Aorta (tissue), 5 donors: ENCODE measurements at regions not wholly inside any gene's neighbourhood (a gene's known extent, or its start where the extent isn't known, plus 50 kb on each side); places are given as distances from the start of the nearest gene placed in this dataset.

Experiments
- ATAC-seq: fragments of 200-7000 bp; cut with Tn5 transposase; one replicate; pipeline ENCODE4 v1.9.1; 2022; ENCODE audit warnings: moderate library complexity; ENCODE audit not compliant: low FRiP score
- DNase-seq, 2 donors: peaks; one replicate each; pipeline ENCODE4 v3.0.0-alpha.2; 2020
- H3K27ac ChIP-seq, 2 donors: one replicate each; pipeline ENCODE4 v1.5.1; 2013; ENCODE audit warnings: low read length in 2 of 2, mild to moderate bottlenecking in 2 of 2, moderate library complexity in 2 of 2, control low read depth in 1 of 2, inconsistent platforms in 1 of 2, low read depth in 1 of 2
- H3K27me3 ChIP-seq, 2 donors: one replicate each; pipeline ENCODE4 v1.6.1; 2013; ENCODE audit warnings: control low read depth in 1 of 2, low read length in 1 of 2, mild to moderate bottlenecking in 1 of 2, moderate library complexity in 1 of 2; ENCODE audit not compliant: insufficient read depth in 2 of 2, control insufficient read depth in 1 of 2
- H3K36me3 ChIP-seq, 2 donors: one replicate each; pipeline ENCODE4 v1.6.1; 2013; ENCODE audit warnings: control low read depth in 1 of 2, low read length in 1 of 2, mild to moderate bottlenecking in 1 of 2; ENCODE audit not compliant: insufficient read depth in 2 of 2, control insufficient read depth in 1 of 2
- H3K4me1 ChIP-seq, 2 donors: one replicate each; pipeline ENCODE4 v1.6.1; 2013; ENCODE audit warnings: low read length in 2 of 2, control low read depth in 1 of 2, mild to moderate bottlenecking in 1 of 2, moderate library complexity in 1 of 2; ENCODE audit not compliant: insufficient read depth in 2 of 2, control insufficient read depth in 1 of 2
- H3K4me3 ChIP-seq, 2 donors: one replicate each; pipeline ENCODE4 v1.5.1; 2013; ENCODE audit warnings: low read length in 2 of 2, control low read depth in 1 of 2, mild to moderate bottlenecking in 1 of 2
- H3K9me3 ChIP-seq: one replicate; pipeline ENCODE4 v1.6.1; 2013; ENCODE audit warnings: mild to moderate bottlenecking, low read length; ENCODE audit not compliant: control insufficient read depth
- WGBS, 2 donors: extraction: QIAGEN DNeasy Blood & Tissue Kit; methylation state at CpG; one replicate each; pipeline ENCODE4 v1.1.7; 2013; 5-methylcytosine and 5-hydroxymethylcytosine counted together
- intact Hi-C, 2 donors: fragments of 100-400 bp; cut with DNase I; formaldehyde crosslinking; loops; one replicate each; pipeline versions ENCODE4 v1.14.2 to v1.15.0; 2022
- donor health status: healthy with polysubstance abuse.
- donor health status: Bipolar disorder and iron deficiency.
- donor health status: DM: no; HTN: no; CAD: no.
- donor health status: DM: no; HTN: no; CAD: no.
- donor health status: DM: yes; HTN: yes; CAD: no.

DNA sequence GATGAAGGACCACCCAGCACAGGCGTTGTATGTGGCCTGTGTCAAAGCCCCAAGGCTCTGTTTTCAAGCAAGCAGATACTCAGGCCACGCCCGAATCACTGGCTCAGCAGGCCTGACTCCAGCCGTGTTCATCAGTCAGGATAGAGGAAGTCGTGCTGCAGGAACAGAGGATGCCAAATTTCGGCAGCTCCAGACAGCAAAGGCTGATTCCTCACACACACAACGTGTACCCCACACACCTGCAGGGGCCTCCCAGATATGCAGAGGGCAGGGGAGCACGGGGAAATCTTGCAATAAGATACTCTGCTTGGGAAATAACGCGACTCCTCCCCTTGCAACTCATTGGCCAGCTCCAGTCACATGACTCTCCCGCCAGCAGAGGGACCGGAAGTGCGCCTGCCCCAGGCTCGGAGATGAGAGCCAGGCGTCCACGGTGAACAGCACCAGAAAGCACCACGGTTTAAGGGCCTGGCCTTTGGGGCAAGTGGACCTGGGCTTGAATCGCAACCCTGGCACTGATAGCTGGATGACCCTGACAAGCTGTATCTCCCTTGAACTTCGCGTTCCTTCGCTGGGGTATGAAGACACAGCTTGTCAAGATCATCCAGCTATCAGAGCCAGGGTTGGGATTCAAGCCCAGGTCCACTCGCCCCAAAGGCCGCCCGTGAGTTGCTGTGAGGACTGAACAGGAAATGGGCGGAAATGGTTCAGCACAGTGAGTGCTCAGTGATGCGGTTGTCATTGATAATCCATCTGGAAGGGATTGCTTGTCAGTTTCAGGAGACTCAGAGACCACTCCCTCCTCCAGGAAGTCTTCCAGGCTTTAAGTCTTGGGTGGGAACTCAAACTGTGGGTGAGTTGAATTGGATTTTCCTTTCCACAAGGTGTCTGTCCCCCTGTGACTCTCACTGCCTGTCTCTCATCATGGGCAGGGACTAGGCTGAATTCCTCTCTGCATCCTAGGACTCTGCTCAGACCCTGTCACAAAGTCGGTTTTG, 88.5 kb downstream of the MYEOV start:
- Histone ChIP-seq H3K4me3 (no peak overlapping the region), H3K36me3 (no peaks in the 10 kb centered on the region), H3K4me1 (no peaks in the 10 kb centered on the region), H3K27ac (no peak overlapping the region), H3K27me3 (no peaks in the 10 kb centered on the region), H3K9me3 (no peaks in the 10 kb centered on the region)
- ATAC-seq = no peak
- intact Hi-C loops = no loop called here
- DNase-seq = peak; percentile 71 to 72
- WGBS, 2 donors = 86 to 88% methylated on average over 27 of the region's 27 CpGs

DNA sequence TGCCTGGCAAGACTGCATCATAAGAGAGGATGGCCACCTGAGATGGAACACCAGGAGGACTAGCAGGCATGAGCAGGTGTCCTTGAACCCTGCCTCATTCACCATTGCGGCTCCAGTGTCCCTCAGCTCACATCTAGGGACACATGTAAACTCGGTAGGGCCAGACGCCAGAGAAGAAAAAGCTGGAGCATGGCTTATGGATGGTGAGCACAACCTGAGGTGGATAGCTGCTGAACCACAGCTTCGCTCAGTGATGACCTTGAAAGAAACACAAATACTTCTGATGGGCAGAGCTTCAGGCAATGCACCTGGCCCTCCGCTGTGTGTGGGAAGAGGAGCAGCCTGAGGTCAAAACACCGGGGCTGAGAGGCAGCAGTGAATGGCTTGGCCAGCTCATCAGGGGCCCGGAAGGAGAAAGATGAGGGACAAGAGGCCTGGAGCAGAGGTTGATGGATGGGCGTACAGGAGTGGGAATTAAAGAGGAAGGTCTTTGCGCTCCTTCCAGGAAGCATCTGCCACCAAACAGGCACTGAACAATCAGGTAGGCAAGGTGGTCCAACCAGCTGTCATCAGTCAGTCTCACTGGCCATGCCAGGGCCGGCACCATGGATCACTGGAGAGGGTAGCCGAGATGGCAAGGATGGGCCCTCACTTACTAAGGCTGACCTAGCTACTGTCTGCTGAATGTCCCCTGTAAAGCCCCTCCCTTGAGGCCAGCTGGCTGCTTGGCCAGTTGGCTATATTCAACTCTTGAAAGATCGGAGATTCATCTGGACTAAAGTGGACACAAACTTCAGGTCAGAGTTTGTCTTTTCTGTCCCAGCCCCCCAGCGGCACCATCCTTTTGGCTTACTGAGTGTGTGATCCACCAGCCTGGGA, 89.7 kb downstream of the MYEOV start:
- Histone ChIP-seq H3K4me1 (no peaks in the 10 kb centered on the region), H3K27me3 (no peaks in the 10 kb centered on the region), H3K4me3 (no peak overlapping the region), H3K9me3 (no peaks in the 10 kb centered on the region), H3K36me3 (no peaks in the 10 kb centered on the region), H3K27ac (no peak overlapping the region)
- WGBS, 2 donors = 96 to 98% methylated on average over 13 of the region's 13 CpGs
- ATAC-seq (no peak), DNase-seq (no peak)
- intact Hi-C loops = no loop called here

DNA sequence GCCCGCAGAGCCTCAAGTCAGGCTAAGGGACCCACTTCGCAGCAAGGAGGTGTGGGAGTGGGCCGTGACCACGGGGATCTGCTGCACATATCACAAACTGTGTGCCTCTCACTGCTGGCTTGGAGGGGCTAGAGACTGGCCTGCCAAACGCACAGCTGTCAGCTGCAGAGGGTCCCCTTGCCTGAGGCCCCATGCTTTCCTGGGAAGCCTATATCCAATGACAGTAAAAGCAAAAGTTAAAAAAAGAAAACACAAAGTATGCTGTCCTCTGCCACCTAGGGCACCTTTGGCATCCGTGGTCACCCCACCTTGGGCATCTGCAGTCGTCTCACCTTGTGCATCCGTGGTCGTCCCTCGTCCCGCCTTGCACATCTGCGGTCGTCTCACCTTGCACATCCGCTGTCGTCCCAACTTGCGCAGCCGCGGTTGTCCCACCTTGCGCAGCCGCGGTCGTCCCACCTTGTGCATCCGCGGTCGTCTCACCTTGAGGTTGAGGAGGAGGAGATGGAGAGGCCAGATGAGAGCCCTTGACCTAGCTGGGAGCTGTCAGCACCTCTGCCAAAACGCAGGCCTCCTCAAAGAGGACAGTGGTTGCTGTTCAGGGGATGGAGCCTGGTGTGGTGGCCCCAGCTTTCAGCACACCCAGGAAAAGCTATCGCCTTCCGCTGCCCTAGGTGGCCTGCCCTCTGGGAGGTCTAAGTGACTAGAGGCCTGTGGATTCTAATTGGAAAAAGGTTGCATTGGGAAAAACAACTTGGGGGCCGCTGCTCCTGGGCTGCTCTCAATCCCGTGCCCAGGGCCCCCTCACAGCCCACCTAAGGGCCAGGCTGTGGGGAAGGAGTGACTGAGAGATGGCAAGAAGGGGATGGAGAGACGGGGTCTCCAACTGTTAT, 90.5 kb downstream of the MYEOV start:
- ATAC-seq (no peak), DNase-seq (peak in 1 of 2 donors; percentile 75)
- Histone ChIP-seq H3K36me3 (no peaks in the 10 kb centered on the region), H3K9me3 (peaks cover 2% of the 10 kb centered on the region), H3K4me1 (no peaks in the 10 kb centered on the region), H3K27ac (no peak overlapping the region), H3K4me3 (no peak overlapping the region), H3K27me3 (no peaks in the 10 kb centered on the region)
- intact Hi-C loops = no loop called here
- 91 to 92% methylated on average over 31 of the region's 31 CpGs for WGBS, 2 donors

DNA sequence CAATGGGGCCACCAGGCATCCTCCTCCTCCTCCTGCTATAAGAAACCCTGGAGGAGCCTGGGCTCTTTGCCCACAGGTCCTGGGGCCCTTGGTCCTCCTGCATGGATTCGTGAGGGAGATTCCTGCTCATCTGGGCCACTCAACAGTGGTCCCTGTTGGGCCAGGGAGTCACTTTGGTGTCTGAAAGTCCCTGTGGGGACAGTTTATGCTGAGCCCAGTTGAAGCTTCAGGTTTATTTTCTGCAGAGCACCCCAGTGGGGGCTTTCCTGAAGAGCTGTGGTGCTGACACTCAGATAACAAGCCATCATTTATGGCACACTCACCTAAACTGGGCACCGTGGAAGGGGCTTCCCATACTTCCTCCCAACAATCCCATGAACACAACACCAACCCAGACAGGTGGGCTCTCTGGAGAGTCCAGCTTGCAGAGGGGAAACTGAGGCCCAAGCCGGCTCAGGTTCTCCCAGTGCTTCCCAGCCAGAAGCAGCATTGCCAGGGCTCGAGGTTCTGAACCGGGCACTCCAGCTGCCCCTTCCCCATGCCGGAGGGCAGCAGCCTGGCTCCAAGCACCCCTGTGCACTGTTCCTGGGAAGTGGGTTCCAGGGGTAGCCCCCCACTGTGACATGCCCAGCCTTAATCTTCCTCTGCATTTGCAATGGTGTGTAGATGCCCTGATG, 91.3 kb downstream of the MYEOV start:
- no peak overlapping the region for H3K27ac ChIP-seq
- no peak for ATAC-seq
- DNase-seq = no peak
- H3K27me3 ChIP-seq = no peaks in the 10 kb centered on the region
- H3K9me3 ChIP-seq = peaks cover 2% of the 10 kb centered on the region
- intact Hi-C loops = no loop called here
- H3K36me3 ChIP-seq = no peaks in the 10 kb centered on the region
- WGBS, 2 donors = 93 to 97% methylated on average over 6 of the region's 6 CpGs
- no peak overlapping the region for H3K4me3 ChIP-seq
- H3K4me1 ChIP-seq = no peaks in the 10 kb centered on the region

- Histone ChIP-seq H3K36me3 (no peaks in the 10 kb centered on the region), H3K27me3 (no peaks in the 10 kb centered on the region), H3K4me1 (no peaks in the 10 kb centered on the region), H3K27ac (no peak overlapping the region), H3K9me3 (peaks cover 2% of the 10 kb centered on the region), H3K4me3 (no peak overlapping the region)
- DNase-seq (no peak), ATAC-seq (no peak)
- 92 to 93% methylated on average over 14 of the region's 14 CpGs for WGBS, 2 donors
- intact Hi-C loops = no loop called here
These were observed 92.0 kb downstream of the MYEOV start for GRCh38 chr11:69385832-69386427.

DNA sequence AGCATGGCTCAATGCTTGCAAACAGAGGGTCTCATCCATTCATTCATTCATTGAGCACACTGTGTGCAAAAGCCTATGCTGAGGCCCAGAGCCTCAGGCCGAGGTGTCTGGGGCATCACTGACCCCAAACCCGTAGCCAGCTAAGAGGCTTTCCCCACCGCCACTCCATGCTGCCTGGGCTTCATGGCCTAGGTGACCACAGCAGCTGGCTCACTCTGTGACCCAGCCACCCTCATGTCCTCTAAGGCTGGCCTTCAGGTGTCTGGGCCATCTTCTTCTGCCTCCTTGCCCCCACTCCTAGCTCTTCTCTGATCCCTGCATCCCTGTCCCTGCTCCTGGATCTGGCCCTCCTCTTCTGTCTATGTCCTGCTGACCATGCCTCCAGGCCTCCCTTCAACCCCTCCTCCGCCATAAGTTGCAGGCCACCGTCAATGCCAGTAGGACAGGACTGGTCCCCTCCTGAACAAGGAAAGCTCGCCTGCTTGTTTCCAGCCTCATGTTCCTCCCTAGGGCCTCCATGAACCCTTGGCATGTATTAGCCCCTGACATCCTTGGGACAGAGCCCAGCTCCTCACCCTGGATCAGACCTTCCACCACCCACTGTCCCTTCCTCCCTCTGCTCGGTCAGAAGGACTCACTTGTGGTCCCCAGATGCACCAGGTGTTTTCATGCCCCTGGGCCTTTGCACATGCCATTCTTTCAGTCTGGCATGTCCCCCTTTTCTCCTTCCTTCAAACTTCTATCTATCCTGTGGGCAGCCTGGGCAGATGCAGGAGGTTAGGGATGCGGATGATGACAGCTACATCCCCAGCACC, 92.8 kb downstream of the MYEOV start:
- Histone ChIP-seq H3K36me3 (no peaks in the 10 kb centered on the region), H3K27me3 (no peaks in the 10 kb centered on the region), H3K27ac (no peak overlapping the region), H3K9me3 (peaks cover 2% of the 10 kb centered on the region), H3K4me3 (no peak overlapping the region), H3K4me1 (no peaks in the 10 kb centered on the region)
- intact Hi-C loops = no loop called here
- 96 to 98% methylated on average over 8 of the region's 8 CpGs for WGBS, 2 donors
- ATAC-seq (no peak), DNase-seq (no peak)

- Histone ChIP-seq H3K4me1 (no peaks in the 10 kb centered on the region), H3K4me3 (no peak overlapping the region), H3K9me3 (peaks cover 2% of the 10 kb centered on the region), H3K27me3 (no peaks in the 10 kb centered on the region), H3K27ac (no peak overlapping the region), H3K36me3 (no peaks in the 10 kb centered on the region)
- no peak for DNase-seq
- WGBS, 2 donors = 82 to 90% methylated on average over 3 of the region's 3 CpGs
- ATAC-seq = no peak
- intact Hi-C loops = no loop called here
These were observed 93.5 kb downstream of the MYEOV start for GRCh38 chr11:69387409-69387885.
